Endometrium (tissue), 2 donors: ENCODE measurements at regions not wholly inside any gene's neighbourhood (a gene's known extent, or its start where the extent isn't known, plus 50 kb on each side); places are given as distances from the start of the nearest gene placed in this dataset.
"Not testable (repeated sequence)": the region's sequence is repeated elsewhere in the genome, so short reads cannot be mapped to it uniquely, and the experiment has no call there.

Experiments used
- FAIRE-seq: peaks from 2 replicates; lab custom pipeline; 2012; peaks lifted over from hg19 to GRCh38; lab: Jason Lieb, UNC
- donor health status: control.
- donor health status: control.

GRCh38 chr11:100531290-100531689 is 155.8 kb upstream of the ARHGAP42 start:
- FAIRE-seq = not testable (repeated sequence)

GRCh38 chr11:100536979-100537378 is 150.1 kb upstream of the ARHGAP42 start:
- FAIRE-seq = no peak

GRCh38 chr11:100543386-100543785 is 143.7 kb upstream of the ARHGAP42 start:
- no peak for FAIRE-seq

GRCh38 chr11:100545556-100545955 is 141.5 kb upstream of the ARHGAP42 start:
- no peak for FAIRE-seq

- FAIRE-seq = no peak
Observed at GRCh38 chr11:100545970-100546369, 141.1 kb upstream of the ARHGAP42 start.

GRCh38 chr11:100546714-100547113 is 140.4 kb upstream of the ARHGAP42 start:
- FAIRE-seq = no peak

GRCh38 chr11:100550298-100550697 is 136.8 kb upstream of the ARHGAP42 start:
- no peak for FAIRE-seq

- FAIRE-seq = no peak
Observed at GRCh38 chr11:100550912-100551632, 136.0 kb upstream of the ARHGAP42 start.

GRCh38 chr11:100555931-100556330 is 131.2 kb upstream of the ARHGAP42 start:
- FAIRE-seq = no peak

GRCh38 chr11:100556781-100557180 is 130.3 kb upstream of the ARHGAP42 start:
- no peak for FAIRE-seq

- no peak for FAIRE-seq
Observed at GRCh38 chr11:100557830-100558611, 129.1 kb upstream of the ARHGAP42 start.

GRCh38 chr11:100560606-100561005 is 126.5 kb upstream of the ARHGAP42 start:
- FAIRE-seq = no peak

GRCh38 chr11:100561323-100561722 is 125.8 kb upstream of the ARHGAP42 start:
- FAIRE-seq = peak; percentile 97

GRCh38 chr11:100562128-100562527 is 125.0 kb upstream of the ARHGAP42 start:
- FAIRE-seq = peak; percentile 94

GRCh38 chr11:100563541-100564280 is 123.4 kb upstream of the ARHGAP42 start:
- no peak for FAIRE-seq

GRCh38 chr11:100573911-100574513 is 113.1 kb upstream of the ARHGAP42 start:
- FAIRE-seq = no peak

GRCh38 chr11:100574894-100575769 is 112.0 kb upstream of the ARHGAP42 start:
- FAIRE-seq = peak; percentile 95

- peak; percentile 94 for FAIRE-seq
Observed at GRCh38 chr11:100575860-100576717, 111.0 kb upstream of the ARHGAP42 start.

- FAIRE-seq = no peak
Observed at GRCh38 chr11:100576718-100577021, 110.4 kb upstream of the ARHGAP42 start.

GRCh38 chr11:100578831-100579311 is 108.2 kb upstream of the ARHGAP42 start:
- FAIRE-seq = no peak
